CD4-positive, alpha-beta T cell treated with Interleukin-2 at 100 ng/mL for 4 hours (primary cell): ENCODE measurements at regions not wholly inside any gene's neighbourhood (a gene's known extent, or its start where the extent isn't known, plus 50 kb on each side); places are given as distances from the start of the nearest gene placed in this dataset.

Source experiments
- DNase-seq: peaks from one replicate; pipeline ENCODE4 v3.0.0-alpha.2; 2020; ENCODE audit warnings: low spot score

DNA sequence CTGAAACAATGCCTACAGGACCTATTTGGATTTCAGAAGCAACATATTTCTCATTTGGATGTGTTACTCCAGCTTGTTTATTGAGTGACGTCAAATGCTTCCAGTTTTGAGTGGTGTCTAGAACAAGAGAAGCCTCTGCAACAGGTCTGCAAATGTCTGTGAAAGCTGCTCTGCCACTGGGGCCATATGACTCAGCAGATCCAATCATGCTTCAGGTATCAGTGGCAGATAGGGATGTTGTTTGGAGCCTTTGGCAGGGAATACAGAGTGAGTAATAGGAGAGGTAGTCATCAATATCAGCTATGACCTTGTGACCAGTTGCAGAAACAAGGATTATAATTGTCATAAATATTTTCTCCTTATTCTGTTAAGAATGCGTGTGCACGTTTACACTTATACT, 141.1 kb upstream of the ZXDA start:
- no peak for DNase-seq

- no peak for DNase-seq
These were observed 133.9 kb upstream of the ZXDA start for GRCh38 chrX:58044130-58044529.

GRCh38 chrX:58025979-58026378, 115.7 kb upstream of the ZXDA start:
- peak; percentile 29 for DNase-seq

DNA sequence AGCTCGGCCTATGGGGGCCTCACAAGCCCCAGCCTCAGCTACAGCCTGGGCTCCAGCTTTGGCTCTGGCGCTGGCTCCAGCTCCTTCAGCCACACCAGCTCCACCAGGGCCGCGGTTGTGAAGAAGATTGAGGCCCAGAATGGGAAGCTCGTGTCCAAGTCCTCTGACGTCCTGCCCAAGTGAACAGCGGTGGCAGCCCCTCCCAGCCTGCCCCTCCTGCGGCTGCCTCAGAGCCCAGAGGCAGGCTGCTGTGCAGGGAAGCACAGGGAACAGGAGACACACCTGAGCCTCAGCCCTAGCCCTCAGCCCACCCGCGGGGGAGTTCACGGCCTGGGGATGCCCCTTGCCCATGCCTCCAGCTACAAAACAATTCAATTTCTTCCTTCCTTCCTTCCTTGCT, 75.7 kb upstream of the ZXDA start:
- DNase-seq: no peak

DNA sequence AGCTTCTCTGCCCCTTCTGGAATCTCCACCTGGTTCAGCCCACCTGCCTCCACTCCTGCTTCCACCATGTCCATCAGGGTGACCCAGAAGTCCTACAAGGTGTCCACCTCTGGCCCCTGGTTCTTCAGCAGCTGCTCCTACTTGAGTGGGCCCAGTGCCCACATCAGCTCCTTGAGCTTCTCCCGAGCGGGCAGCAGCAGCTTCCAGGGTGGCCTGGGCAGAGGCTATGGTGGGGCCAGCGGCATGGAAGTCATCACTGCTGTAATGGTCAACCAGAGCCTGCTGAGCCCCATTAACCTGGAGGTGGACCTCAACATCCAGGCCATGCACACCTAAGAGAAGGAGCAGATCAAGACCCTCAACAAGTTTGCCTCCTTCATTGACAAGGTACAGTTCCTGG, 74.4 kb upstream of the ZXDA start:
- DNase-seq: no peak

DNA sequence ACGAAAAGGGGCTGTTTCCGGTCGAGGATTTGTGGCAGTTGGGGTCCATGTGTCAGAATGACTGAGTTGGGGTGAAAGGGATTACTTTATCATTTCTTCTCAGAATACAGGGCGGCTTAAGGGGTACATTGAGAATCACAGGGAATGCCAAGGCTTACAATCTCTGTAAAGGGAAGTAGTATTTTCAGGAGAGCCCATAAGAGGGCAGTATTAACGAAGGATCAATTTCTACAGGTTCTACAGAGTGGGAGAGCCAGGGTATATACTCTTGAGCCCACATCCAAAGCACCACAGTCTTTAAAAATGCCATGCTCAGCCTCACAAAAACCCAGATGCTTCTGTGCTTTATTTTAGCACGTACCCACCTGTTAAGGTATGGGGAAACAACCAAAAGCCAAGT, 67.7 kb upstream of the ZXDA start:
- DNase-seq: no peak

GRCh38 chrX:57964975-57965374, 54.7 kb upstream of the ZXDA start:
- DNase-seq: no peak
